Fibroblast of lung (primary cell): ENCODE measurements at regions not wholly inside any gene's neighbourhood (a gene's known extent, or its start where the extent isn't known, plus 50 kb on each side); places are given as distances from the start of the nearest gene placed in this dataset.

Experiments used
- DNase-seq, 2 donors: peaks; one replicate each; pipeline versions ENCODE4 v3.0.0 to v3.0.0-alpha.2; 2010; ENCODE audit warnings: low read depth in 2 of 2
- H2AFZ ChIP-seq: 2 replicates; pipeline ENCODE4 v1.5.1; 2012; ENCODE audit warnings: low read length, control low read depth, inconsistent platforms
- H3K27ac ChIP-seq: 2 replicates; pipeline ENCODE4 v1.5.1; 2011; ENCODE audit warnings: low read length, control low read depth; ENCODE audit not compliant: insufficient read depth
- H3K27me3 ChIP-seq: 2 replicates; pipeline ENCODE4 v1.5.1; 2011; ENCODE audit warnings: mild to moderate bottlenecking, low read length; ENCODE audit not compliant: control insufficient read depth, insufficient read depth
- H3K36me3 ChIP-seq: 2 replicates; pipeline ENCODE4 v1.5.1; 2011; ENCODE audit warnings: low read length; ENCODE audit not compliant: control insufficient read depth, insufficient read depth
- H3K4me1 ChIP-seq: 2 replicates; pipeline ENCODE4 v1.5.1; 2011; ENCODE audit warnings: low read length; ENCODE audit not compliant: control insufficient read depth, insufficient read depth; ENCODE audit errors: extremely low read depth
- H3K4me2 ChIP-seq: 2 replicates; pipeline ENCODE4 v1.5.1; 2011; ENCODE audit warnings: low read length, control low read depth; ENCODE audit not compliant: insufficient read depth; ENCODE audit errors: extremely low read depth
- H3K4me3 ChIP-seq, 4 experiments: fragments of 200-600 bp in 1 of 4; sonication (generic) in 1 of 4; replicated peaks in 1 of 4; 2 replicates each; pipeline ENCODE4 v1.5.1; 2011 to 2016; ENCODE audit warnings: low read length in 4 of 4, low read depth in 3 of 4, mild to moderate bottlenecking in 3 of 4, control low read depth in 2 of 4, inconsistent platforms in 1 of 4, mixed read lengths in 1 of 4; ENCODE audit not compliant: insufficient read depth in 1 of 4; ENCODE audit errors: control extremely low read depth in 1 of 4
- H3K79me2 ChIP-seq: 2 replicates; pipeline ENCODE4 v1.5.1; 2012; ENCODE audit warnings: mild to moderate bottlenecking, low read length, inconsistent platforms; ENCODE audit not compliant: control insufficient read depth, insufficient read depth
- H3K9ac ChIP-seq: 2 replicates; pipeline ENCODE4 v1.5.1; 2011; ENCODE audit warnings: mild to moderate bottlenecking, low read length, control low read depth; ENCODE audit not compliant: insufficient read depth
- H3K9me3 ChIP-seq: 2 replicates; pipeline ENCODE4 v1.5.1; 2012; ENCODE audit warnings: low read depth, low read length; ENCODE audit not compliant: control insufficient read depth, insufficient read depth
- H4K20me1 ChIP-seq: 2 replicates; pipeline ENCODE4 v1.5.1; 2011; ENCODE audit warnings: low read length; ENCODE audit not compliant: control insufficient read depth, insufficient read depth; ENCODE audit errors: extremely low read depth
- CTCF ChIP-seq, 2 donors: IDR thresholded peaks in 1 of 2; conservative IDR thresholded peaks in 1 of 2; 1 replicate in 1 of 2; 2 replicates in 1 of 2; pipeline ENCODE4 v1.5.1; 2011 to 2012; ENCODE audit warnings: low read length in 2 of 2, control low read depth in 1 of 2, inconsistent platforms in 1 of 2, low read depth in 1 of 2, mild to moderate bottlenecking in 1 of 2
- EZH2 ChIP-seq: IDR thresholded peaks from 2 replicates; pipeline ENCODE4 v1.5.1; 2012; ENCODE audit warnings: low read length, control low read depth, mild to moderate bottlenecking; ENCODE audit errors: missing control alignments

GRCh38 chr11:119894916-119895315, 165.9 kb upstream of the NECTIN1 start:
- Histone ChIP-seq H3K9me3 (no peaks in the 10 kb centered on the region), H2AFZ (no peak overlapping the region), H3K4me3 (no peak overlapping the region), H3K79me2 (no peaks in the 10 kb centered on the region), H3K9ac (no peak overlapping the region), H3K4me1 (no peaks in the 10 kb centered on the region), H3K36me3 (no peaks in the 10 kb centered on the region), H3K4me2 (no peak overlapping the region), H3K27ac (no peak overlapping the region), H3K27me3 (peaks cover 3% of the 10 kb centered on the region), H4K20me1 (no peaks in the 10 kb centered on the region)
- DNase-seq, result no peak
- no peak for TF ChIP-seq EZH2
- TF ChIP-seq CTCF (conservative IDR thresholded peaks at IDR 0.05 in 1 of 2, IDR thresholded peaks at IDR 0.05 in 1 of 2; ENCODE audit: low read depth in 1 of 2, low read length in 2 of 2), result no peak

- H3K4me3 ChIP-seq, result no peak overlapping the region
- no peaks in the 10 kb centered on the region for H3K79me2 ChIP-seq
- no peak overlapping the region for H2AFZ ChIP-seq
- no peak for DNase-seq
- H3K4me2 ChIP-seq, result no peak overlapping the region
- no peaks in the 10 kb centered on the region for H3K9me3 ChIP-seq
- H3K9ac ChIP-seq, result no peak overlapping the region
- TF ChIP-seq EZH2 (no peak), CTCF (conservative IDR thresholded peaks at IDR 0.05 in 1 of 2, IDR thresholded peaks at IDR 0.05 in 1 of 2; ENCODE audit: low read depth in 1 of 2, low read length in 2 of 2) (no peak)
- H4K20me1 ChIP-seq, result no peaks in the 10 kb centered on the region
- H3K36me3 ChIP-seq, result no peaks in the 10 kb centered on the region
- H3K4me1 ChIP-seq, result no peaks in the 10 kb centered on the region
- peaks cover 10% of the 10 kb centered on the region for H3K27me3 ChIP-seq
- H3K27ac ChIP-seq, result no peak overlapping the region
These were observed 163.4 kb upstream of the NECTIN1 start for GRCh38 chr11:119892311-119892808.

- H3K4me3 ChIP-seq, result no peak overlapping the region
- no peak overlapping the region for H3K27ac ChIP-seq
- no peaks in the 10 kb centered on the region for H3K9me3 ChIP-seq
- DNase-seq, result no peak
- no peaks in the 10 kb centered on the region for H3K79me2 ChIP-seq
- no peaks in the 10 kb centered on the region for H4K20me1 ChIP-seq
- H3K9ac ChIP-seq, result no peak overlapping the region
- peaks cover 10% of the 10 kb centered on the region for H3K27me3 ChIP-seq
- TF ChIP-seq EZH2, result no peak
- TF ChIP-seq CTCF (conservative IDR thresholded peaks at IDR 0.05 in 1 of 2, IDR thresholded peaks at IDR 0.05 in 1 of 2; ENCODE audit: low read depth in 1 of 2, low read length in 2 of 2), result no peak
- no peak overlapping the region for H3K4me2 ChIP-seq
- no peaks in the 10 kb centered on the region for H3K36me3 ChIP-seq
- no peaks in the 10 kb centered on the region for H3K4me1 ChIP-seq
- no peak overlapping the region for H2AFZ ChIP-seq
These were observed 162.2 kb upstream of the NECTIN1 start for GRCh38 chr11:119891055-119891768.
